SK-N-SH (cell line): ENCODE measurements at regions not wholly inside any gene's neighbourhood (a gene's known extent, or its start where the extent isn't known, plus 50 kb on each side); places are given as distances from the start of the nearest gene placed in this dataset.

Source experiments
- CTCF ChIA-PET: fragments of 300-600, 350-600 bp; formaldehyde crosslinking; extraction: SDS; loops from one replicate; lab custom pipeline; 2021; lab: Yijun Ruan, JAX
- POLR2A ChIA-PET: fragments of 350-600 bp; sonication (Branson Sonifier 250); formaldehyde crosslinking; extraction: SDS; loops from one replicate; lab custom pipeline; 2020; ENCODE audit warnings: antibody characterized with exemption, inconsistent platforms; lab: Yijun Ruan, JAX
- DNase-seq: peaks from one replicate; pipeline ENCODE4 v3.0.0; 2012
- H2AFZ ChIP-seq: fragments of 200-600 bp; sonication (generic); 2 replicates; pipeline ENCODE4 v1.8.1; 2016; ENCODE audit warnings: antibody characterized with exemption, mild to moderate bottlenecking, low read depth
- H3F3A ChIP-seq: fragments of 200-600 bp; sonication (generic); replicated peaks from 2 replicates; pipeline ENCODE3; 2016; ENCODE audit warnings: antibody characterized with exemption, mild to moderate bottlenecking; ENCODE audit not compliant: insufficient read depth
- H3K27ac ChIP-seq, 2 experiments: fragments of 200-500 bp in 1 of 2; fragments of 200-600 bp in 1 of 2; sonication (Bioruptor generic) in 1 of 2; sonication (generic), shearing (Covaris generic) in 1 of 2; 2 replicates each; pipeline versions ENCODE4 v1.5.1 to v1.6.1; 2014 to 2016; ENCODE audit warnings: low read depth in 2 of 2, inconsistent platforms in 1 of 2, low read length in 1 of 2, mild to moderate bottlenecking in 1 of 2, mixed read lengths in 1 of 2
- H3K27me3 ChIP-seq: fragments of 200-600 bp; sonication (generic), shearing (Covaris generic); 2 replicates; pipeline ENCODE4 v1.6.1; 2016; ENCODE audit warnings: mixed run types; ENCODE audit not compliant: insufficient read depth
- H3K36me3 ChIP-seq, 2 experiments: fragments of 200-500 bp in 1 of 2; fragments of 200-600 bp in 1 of 2; sonication (Bioruptor generic) in 1 of 2; sonication (generic) in 1 of 2; replicated peaks in 1 of 2; 2 replicates each; pipeline versions ENCODE3 to v1.5.1; 2014 to 2016; ENCODE audit warnings: low read length in 1 of 2, mild to moderate bottlenecking in 1 of 2; ENCODE audit not compliant: insufficient read depth in 2 of 2, control insufficient read depth in 1 of 2
- H3K4me1 ChIP-seq, 2 experiments: fragments of 200-500 bp in 1 of 2; fragments of 200-600 bp in 1 of 2; sonication (Bioruptor generic) in 1 of 2; sonication (generic), shearing (Covaris generic) in 1 of 2; 2 replicates each; pipeline versions ENCODE4 v1.5.1 to v1.6.1; 2014 to 2016; ENCODE audit warnings: low read depth in 1 of 2, low read length in 1 of 2, mixed run types in 1 of 2; ENCODE audit not compliant: insufficient read depth in 2 of 2, control insufficient read depth in 1 of 2
- H3K4me2 ChIP-seq: fragments of 200-600 bp; sonication (generic), shearing (Covaris generic); 2 replicates; pipeline ENCODE4 v1.6.1; 2017; ENCODE audit warnings: mixed run types
- H3K4me3 ChIP-seq, 2 experiments: fragments of 200-500 bp in 1 of 2; fragments of 200-600 bp in 1 of 2; sonication (Bioruptor generic) in 1 of 2; sonication (generic), shearing (Covaris generic) in 1 of 2; 2 replicates each; pipeline versions ENCODE4 v1.5.1 to v1.8.1; 2014 to 2016; ENCODE audit warnings: low read depth in 2 of 2, inconsistent platforms in 1 of 2, low read length in 1 of 2, mild to moderate bottlenecking in 1 of 2, mixed read lengths in 1 of 2, moderate library complexity in 1 of 2
- H3K79me2 ChIP-seq: fragments of 200-600 bp; sonication (generic); 2 replicates; pipeline ENCODE4 v1.8.1; 2017; ENCODE audit warnings: mild to moderate bottlenecking; ENCODE audit not compliant: insufficient read depth
- H3K9ac ChIP-seq: fragments of 200-600 bp; sonication (generic); 2 replicates; pipeline ENCODE4 v1.6.1; 2017; ENCODE audit warnings: mixed run types
- H3K9me2 ChIP-seq: fragments of 200-600 bp; sonication (generic); 2 replicates; pipeline ENCODE4 v1.6.1; 2017; ENCODE audit warnings: mixed run types
- H3K9me3 ChIP-seq: fragments of 200-600 bp; sonication (generic); 2 replicates; pipeline ENCODE4 v1.6.1; 2017; ENCODE audit warnings: mixed run types, mild to moderate bottlenecking, moderate library complexity
- H4K20me1 ChIP-seq: fragments of 200-600 bp; sonication (generic); 2 replicates; pipeline ENCODE4 v1.6.1; 2017; ENCODE audit warnings: mild to moderate bottlenecking, mixed run types; ENCODE audit not compliant: insufficient read depth
- CTCF ChIP-seq: fragments of 200-600 bp; sonication (generic); IDR thresholded peaks from 2 replicates; pipeline ENCODE4 v1.6.1; 2017; ENCODE audit warnings: antibody characterized with exemption, mild to moderate bottlenecking, moderate library complexity
- FOSL2 ChIP-seq: IDR thresholded peaks from 2 replicates; pipeline ENCODE4 v1.4.0; 2012; ENCODE audit warnings: low read depth, mild to moderate bottlenecking, moderate library complexity, borderline replicate concordance
- FOXM1 ChIP-seq: IDR thresholded peaks from 2 replicates; pipeline ENCODE4 v1.4.0; 2012; ENCODE audit warnings: low read depth, mild to moderate bottlenecking
- GATA2 ChIP-seq: sonication (generic); formaldehyde crosslinking; IDR thresholded peaks from 2 replicates; pipeline ENCODE4 v1.5.0; 2020; ENCODE audit warnings: mild to moderate bottlenecking, missing genetic modification reagents
- IRF3 ChIP-seq: fragments of 150-350 bp; IDR thresholded peaks from 2 replicates; pipeline ENCODE4 v1.6.1; 2016; ENCODE audit warnings: mild to moderate bottlenecking, low read depth, low read length
- JUND ChIP-seq: IDR thresholded peaks from 2 replicates; pipeline ENCODE4 v1.4.0; 2012
- MXI1 ChIP-seq: IDR thresholded peaks from 2 replicates; pipeline ENCODE4 v1.6.1; 2012; ENCODE audit warnings: mild to moderate bottlenecking, low read depth, low read length, improper control_type of control experiment
- NRF1 ChIP-seq: IDR thresholded peaks from 2 replicates; pipeline ENCODE4 v1.6.1; 2012; ENCODE audit warnings: low read depth, mild to moderate bottlenecking, low read length
- PBX3 ChIP-seq: IDR thresholded peaks from 2 replicates; pipeline ENCODE4; 2012
- POLR2AphosphoS5 ChIP-seq: IDR thresholded peaks from 2 replicates; pipeline ENCODE4 v1.6.1; 2012; ENCODE audit warnings: low read depth, low read length
- RAD21 ChIP-seq: IDR thresholded peaks from 2 replicates; pipeline ENCODE4 v1.6.1; 2012; ENCODE audit warnings: mild to moderate bottlenecking, low read length
- REST ChIP-seq: IDR thresholded peaks from 2 replicates; pipeline ENCODE4 v1.6.1; 2012; ENCODE audit warnings: mild to moderate bottlenecking, low read depth, low read length, moderate library complexity
- RFX5 ChIP-seq: IDR thresholded peaks from 2 replicates; pipeline ENCODE4 v1.6.1; 2012; ENCODE audit warnings: mild to moderate bottlenecking, improper control_type of control experiment, low read length
- RXRA ChIP-seq: IDR thresholded peaks from 2 replicates; pipeline ENCODE4 v1.4.0; 2012; ENCODE audit warnings: low read depth, mild to moderate bottlenecking, borderline replicate concordance
- SIN3A ChIP-seq: IDR thresholded peaks from 2 replicates; pipeline ENCODE4 v1.6.1; 2012; ENCODE audit warnings: low read depth, mild to moderate bottlenecking, low read length, moderate library complexity, borderline replicate concordance
- SMC3 ChIP-seq: IDR thresholded peaks from 2 replicates; pipeline ENCODE4 v1.6.1; 2012; ENCODE audit warnings: low read depth, low read length, improper control_type of control experiment
- TAF1 ChIP-seq: IDR thresholded peaks from 2 replicates; pipeline ENCODE4 v1.6.1; 2012; ENCODE audit warnings: low read depth, mild to moderate bottlenecking, low read length, moderate library complexity, borderline replicate concordance
- TCF12 ChIP-seq: IDR thresholded peaks from 2 replicates; pipeline ENCODE4 v1.4.0; 2012
- TEAD4 ChIP-seq: IDR thresholded peaks from 2 replicates; pipeline ENCODE4 v1.4.0; 2012; ENCODE audit warnings: mild to moderate bottlenecking, borderline replicate concordance; ENCODE audit not compliant: insufficient read depth
- USF1 ChIP-seq: IDR thresholded peaks from 2 replicates; pipeline ENCODE4 v1.4.0; 2012; ENCODE audit warnings: low read depth, borderline replicate concordance
- USF2 ChIP-seq: fragments of 150-350 bp; IDR thresholded peaks from 2 replicates; pipeline ENCODE4 v1.6.1; 2017; ENCODE audit warnings: antibody characterized with exemption, low read length, low read depth, borderline replicate concordance
- YY1 ChIP-seq: IDR thresholded peaks from 2 replicates; pipeline ENCODE4 v1.4.0; 2012; ENCODE audit warnings: low read depth, mild to moderate bottlenecking
- WGBS: methylation state at CpG from one replicate; pipeline ENCODE4 v1.1.6; 2017; ENCODE audit warnings: low lambda C conversion rate; 5-methylcytosine and 5-hydroxymethylcytosine counted together

GRCh38 chr16:54431041-54431996 lies 144.7 kb upstream of the IRX3 start:
- no peaks in the 10 kb centered on the region for H3K27me3 ChIP-seq
- peak overlapping the region; percentile 80 for H3K4me2 ChIP-seq
- peak overlapping the region; percentile 47; the same call in 1 of the 2 replicates for H3K9ac ChIP-seq
- 0 out of 2 replicates have a peak overlapping the region, but pooled peaks have one; percentile 26 for H2AFZ ChIP-seq
- WGBS: 12% methylated on average over 13 of the region's 13 CpGs
- H3K9me2 ChIP-seq: no peaks in the 10 kb centered on the region
- H3K27ac ChIP-seq: peak overlapping the region; percentile 83 to 89
- ChIA-PET CTCF (interaction anchor here (1.2 kb wide), 1 partner anchor 15 kb away, joined by 4 read pairs; no protein-coding TSS in a partner anchor), POLR2A (no interaction called here)
- no peak for DNase-seq
- no peaks in the 10 kb centered on the region for H3K36me3 ChIP-seq
- H4K20me1 ChIP-seq: no peaks in the 10 kb centered on the region
- peak overlapping the region; percentile 27 to 36; a peak in 2 of 4 replicates for H3K4me3 ChIP-seq
- H3K4me1 ChIP-seq: peaks cover 0 to 6% of the 10 kb centered on the region in 2 experiments; a peak in 2 of 4 replicates
- no peaks in the 10 kb centered on the region for H3K79me2 ChIP-seq
- H3K9me3 ChIP-seq: no peaks in the 10 kb centered on the region
- peaks cover 10% of the 10 kb centered on the region for H3F3A ChIP-seq
- no peak for TF ChIP-seq FOXM1
- TF ChIP-seq JUND: peak; percentile 76
- TF ChIP-seq GATA2 (CRISPR knock-in tag): no peak
- TF ChIP-seq USF1: no peak
- TF ChIP-seq PBX3: peak; percentile 81
- TF ChIP-seq POLR2AphosphoS5: peak; percentile 60; the same call in 1 of the 2 replicates
- no peak for TF ChIP-seq REST
- no peak for TF ChIP-seq SIN3A
- TF ChIP-seq TEAD4: peak; percentile 40; the same call in 1 of the 2 replicates
- no peak for TF ChIP-seq RFX5
- TF ChIP-seq YY1: peak; percentile 22; the same call in 1 of the 2 replicates
- TF ChIP-seq MXI1: no peak
- no peak for TF ChIP-seq NRF1
- no peak for TF ChIP-seq SMC3
- peak; percentile 72; the same call in 1 of the 2 replicates for TF ChIP-seq FOSL2
- peak; percentile 61; the same call in 1 of the 2 replicates for TF ChIP-seq TAF1
- TF ChIP-seq IRF3: no peak
- peak; percentile 84; the same call in 1 of the 2 replicates for TF ChIP-seq RXRA
- no peak for TF ChIP-seq CTCF
- TF ChIP-seq TCF12: peak; percentile 85
- TF ChIP-seq RAD21: no peak
- TF ChIP-seq USF2: no peak
